Sigmoid colon (tissue), 4 donors: ENCODE measurements at regions not wholly inside any gene's neighbourhood (a gene's known extent, or its start where the extent isn't known, plus 50 kb on each side); places are given as distances from the start of the nearest gene placed in this dataset.

Experiments
- EP300 ChIP-seq, 4 donors: sonication (generic); formaldehyde crosslinking; IDR thresholded peaks; one replicate each; pipeline ENCODE4 v1.6.1; 2017; ENCODE audit warnings: antibody characterized with exemption in 4 of 4
- POLR2A ChIP-seq, 2 donors: fragments of 450-650 bp; IDR thresholded peaks; one replicate each; pipeline ENCODE4 v1.6.1; 2016; ENCODE audit warnings: antibody characterized with exemption in 2 of 2, mild to moderate bottlenecking in 2 of 2, moderate library complexity in 2 of 2

DNA sequence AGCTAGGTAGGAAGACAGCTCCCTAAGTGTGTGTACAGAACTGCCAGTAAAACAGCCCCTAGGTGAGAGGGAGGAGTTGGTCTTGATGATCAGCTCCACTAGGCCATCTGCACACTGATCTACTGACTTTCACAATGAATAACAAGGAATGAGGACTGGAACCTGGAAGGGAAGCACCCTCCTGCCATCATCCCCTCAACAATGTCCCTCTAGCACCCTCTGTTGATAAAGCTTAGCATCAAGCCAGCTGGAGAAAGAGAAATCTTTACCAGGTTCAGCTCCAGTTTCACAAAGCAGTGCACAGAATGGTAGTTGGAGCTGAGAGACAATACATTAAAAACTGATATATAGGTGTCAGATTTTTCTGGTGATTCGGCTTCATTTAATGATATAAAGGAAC, 57.2 kb upstream of the IRAK1BP1 start:
- TF ChIP-seq EP300 (IDR thresholded peaks at IDR 0.05): no peak
- TF ChIP-seq POLR2A (IDR thresholded peaks at IDR 0.05): no peak
